HG02610 (cell line): ENCODE measurements at regions not wholly inside any gene's neighbourhood (a gene's known extent, or its start where the extent isn't known, plus 50 kb on each side); places are given as distances from the start of the nearest gene placed in this dataset.
A peak's percentile ranks its signal among the peaks of the same experiment; 100 is the strongest.

ENCODE experiments used
- ATAC-seq: cut with Tn5 transposase; IDR thresholded peaks from one replicate; pipeline ENCODE4 v1.9.1; 2021; ENCODE audit warnings: mild to moderate bottlenecking, moderate library complexity; ENCODE audit not compliant: unreplicated experiment

DNA sequence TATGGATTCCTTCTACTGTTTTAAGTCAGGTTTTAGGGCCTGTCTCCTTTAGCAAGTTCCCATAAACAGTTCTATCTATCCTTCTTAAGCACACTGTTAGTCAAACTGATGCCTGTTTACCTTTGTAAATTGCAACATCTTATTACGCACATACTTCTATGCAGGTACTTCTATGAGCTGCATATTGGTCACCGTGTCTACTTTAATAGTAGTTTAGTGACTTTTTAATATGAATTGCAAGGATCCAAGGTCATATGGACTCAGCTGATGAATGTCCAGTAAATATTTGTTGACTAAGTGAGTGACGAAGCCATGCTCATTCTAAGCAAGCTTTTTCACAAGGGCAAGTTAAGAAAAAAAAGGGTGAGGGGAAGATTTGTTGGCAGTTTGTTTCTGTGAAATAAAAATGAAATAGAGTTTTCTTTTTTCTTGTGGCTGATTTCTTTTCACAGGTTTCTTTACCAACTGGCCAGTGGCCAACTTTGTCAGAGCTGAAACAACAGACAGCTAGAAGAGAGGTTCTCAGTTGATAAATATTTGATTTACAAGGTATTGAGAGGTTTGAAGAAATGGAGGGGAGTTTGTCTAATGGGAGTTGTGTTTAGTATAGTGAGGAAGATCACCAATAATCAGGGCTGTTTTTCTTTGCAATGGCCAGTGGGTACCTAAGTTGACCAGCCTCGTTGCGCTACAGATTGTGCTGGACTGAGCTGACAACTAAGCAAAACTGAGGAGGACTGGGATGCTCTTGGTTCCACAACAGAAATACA is 141.1 kb downstream of the SLC15A5 start:
- no peak for ATAC-seq

DNA sequence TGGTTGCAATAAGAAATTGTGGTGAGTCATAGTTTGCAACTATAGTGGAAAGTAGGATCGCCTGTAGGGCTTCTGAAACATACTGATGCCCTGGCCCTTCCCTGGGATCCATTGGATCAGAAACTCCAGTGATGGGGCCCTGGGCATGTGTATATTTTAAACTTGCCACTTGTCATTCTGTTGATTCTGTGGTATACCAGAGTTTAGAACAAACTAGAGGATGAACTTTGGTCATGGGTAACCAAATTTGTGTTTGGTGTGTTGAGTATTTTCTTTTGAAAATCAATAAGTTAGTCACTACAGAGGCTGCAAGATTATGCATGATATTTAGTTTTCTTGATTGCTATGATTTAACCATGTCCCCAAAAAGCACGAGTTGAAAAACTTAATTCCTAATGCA is 142.2 kb downstream of the SLC15A5 start:
- ATAC-seq: no peak

DNA sequence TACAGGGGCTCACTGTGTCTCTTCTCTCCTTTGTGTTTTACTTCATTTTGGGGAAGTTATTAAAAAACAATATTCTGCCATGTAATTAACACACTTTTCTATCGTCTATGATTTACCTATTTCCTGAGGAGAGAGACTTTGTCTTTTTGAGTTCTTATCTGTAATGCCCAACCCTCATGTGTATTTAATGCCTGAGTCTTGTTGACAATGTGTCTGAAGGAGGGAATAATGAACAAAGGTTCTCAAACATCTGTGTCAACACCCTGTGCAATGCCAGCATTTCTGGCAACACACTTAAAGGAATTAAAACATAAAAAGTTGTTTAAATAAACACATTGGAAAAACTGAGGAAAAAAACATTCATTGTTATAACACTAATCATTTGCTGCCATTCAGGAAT is 147.1 kb downstream of the SLC15A5 start:
- no peak for ATAC-seq

DNA sequence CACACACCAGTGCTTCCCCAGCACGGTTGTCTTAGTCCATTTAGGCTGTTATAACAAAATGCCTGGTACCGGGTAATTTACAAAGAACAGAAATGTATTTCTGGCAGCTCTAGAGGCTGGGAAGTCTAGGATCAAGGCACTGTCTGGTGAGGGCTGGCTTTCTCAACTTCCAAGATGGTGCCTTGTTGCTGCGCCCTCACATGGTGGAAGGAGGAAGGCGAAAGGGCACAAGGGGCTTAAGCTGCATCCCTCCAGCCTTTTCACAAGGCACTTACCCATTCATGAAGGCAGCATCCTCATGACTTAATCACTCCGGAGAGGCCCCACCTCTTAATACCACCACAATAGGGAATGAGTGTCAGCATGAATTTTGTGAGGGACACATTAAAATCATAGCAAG is 155.5 kb downstream of the SLC15A5 start:
- no peak for ATAC-seq

DNA sequence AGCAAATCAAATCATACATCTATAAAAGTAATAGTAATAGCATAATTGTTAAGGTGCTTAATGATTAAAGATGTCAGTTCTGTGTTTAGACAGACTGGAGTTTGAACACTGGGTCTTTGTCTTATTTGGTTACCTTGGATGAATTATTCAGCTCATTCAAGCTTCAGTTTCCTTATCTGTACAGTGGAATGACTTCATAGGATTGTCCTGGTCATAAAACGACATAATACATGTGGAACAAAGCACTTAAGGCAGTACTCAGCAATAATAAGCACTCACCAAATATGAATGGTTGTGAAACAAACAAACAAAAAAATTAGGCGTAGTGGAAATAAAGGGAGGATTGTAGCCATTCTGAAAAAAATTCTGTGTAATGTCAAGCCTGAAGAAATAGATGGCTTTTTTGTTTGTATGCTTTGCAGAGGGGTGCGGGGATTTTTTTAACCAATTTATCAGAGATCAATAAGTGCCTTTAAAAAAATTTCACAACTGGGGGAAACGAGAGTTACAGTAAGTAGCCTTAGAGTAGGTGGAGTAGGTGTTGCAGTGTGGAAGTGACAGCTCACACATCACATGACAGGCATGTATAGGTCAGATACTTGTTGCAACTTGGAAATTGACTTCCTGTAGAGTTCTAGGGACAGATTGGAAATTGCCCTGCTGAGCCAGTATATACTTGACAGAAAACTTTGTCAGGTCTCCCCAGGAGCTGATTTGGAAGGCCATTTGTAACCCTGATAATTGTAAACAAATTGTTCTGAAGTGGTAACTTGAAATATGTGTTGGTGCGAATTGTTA is 157.7 kb downstream of the SLC15A5 start:
- ATAC-seq: no peak

DNA sequence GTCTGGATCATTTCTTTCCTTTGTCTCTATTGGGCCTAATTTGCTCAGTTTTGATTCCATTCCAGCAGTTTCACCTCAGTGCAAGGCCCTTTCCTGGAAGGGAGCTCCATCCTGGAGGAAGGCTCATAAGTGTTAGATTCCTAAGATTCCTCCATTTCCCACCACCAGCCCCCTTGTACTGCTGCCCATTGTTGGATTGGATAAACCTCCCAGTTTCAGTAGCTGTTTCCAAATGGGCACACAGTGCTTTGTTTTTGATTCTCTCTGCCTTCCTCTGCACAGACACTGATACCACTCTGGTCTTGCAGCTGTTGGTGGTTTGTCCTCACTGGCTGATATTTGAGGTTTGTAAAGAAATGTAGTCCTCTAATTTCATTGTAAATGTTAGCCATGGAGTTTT is 158.9 kb downstream of the SLC15A5 start:
- no peak for ATAC-seq

DNA sequence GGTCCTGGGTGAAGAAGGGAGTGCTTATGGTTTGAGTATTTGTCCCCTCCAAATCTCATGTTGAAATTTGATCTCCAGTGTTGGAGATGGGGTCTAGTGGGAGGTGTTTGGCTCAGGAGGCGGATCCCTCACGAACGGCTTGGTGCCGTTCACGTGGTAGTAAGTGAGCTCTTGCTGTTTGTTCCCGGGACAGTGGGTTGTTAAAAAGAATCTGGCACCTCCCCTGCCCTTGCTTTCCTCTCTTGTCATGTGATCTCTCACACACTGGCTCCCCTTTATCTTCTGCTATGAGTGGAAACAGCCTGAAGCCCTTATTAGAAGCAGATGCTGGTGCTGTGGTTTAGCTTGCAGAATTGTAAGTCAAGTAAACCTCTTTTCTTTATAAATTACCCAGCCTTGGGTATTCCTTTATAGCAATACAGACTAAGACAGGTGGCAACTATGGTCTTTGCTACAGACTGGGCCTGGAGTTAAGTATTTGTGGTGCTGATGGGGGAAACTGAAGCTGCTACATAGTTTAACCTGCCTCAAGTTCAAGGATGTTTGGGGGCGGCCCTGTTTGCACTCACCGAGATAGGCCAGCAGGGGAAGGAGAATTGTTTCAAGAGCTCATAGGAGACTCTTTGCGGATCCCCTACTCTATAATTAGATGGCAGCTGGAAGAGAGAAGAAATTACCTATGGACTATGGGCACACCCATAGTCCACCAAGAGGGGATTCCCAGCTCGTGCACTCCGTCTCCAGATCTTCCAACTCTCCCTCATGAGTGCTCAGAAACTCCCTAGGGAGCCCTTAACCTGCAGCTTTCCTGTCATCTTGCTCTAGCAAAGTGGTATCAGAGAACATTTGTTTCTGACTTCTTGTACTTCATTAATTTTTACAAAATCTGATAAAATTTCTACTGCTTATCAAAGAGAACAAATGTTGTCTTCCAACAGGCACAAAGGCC is 164.6 kb downstream of the SLC15A5 start:
- no peak for ATAC-seq

DNA sequence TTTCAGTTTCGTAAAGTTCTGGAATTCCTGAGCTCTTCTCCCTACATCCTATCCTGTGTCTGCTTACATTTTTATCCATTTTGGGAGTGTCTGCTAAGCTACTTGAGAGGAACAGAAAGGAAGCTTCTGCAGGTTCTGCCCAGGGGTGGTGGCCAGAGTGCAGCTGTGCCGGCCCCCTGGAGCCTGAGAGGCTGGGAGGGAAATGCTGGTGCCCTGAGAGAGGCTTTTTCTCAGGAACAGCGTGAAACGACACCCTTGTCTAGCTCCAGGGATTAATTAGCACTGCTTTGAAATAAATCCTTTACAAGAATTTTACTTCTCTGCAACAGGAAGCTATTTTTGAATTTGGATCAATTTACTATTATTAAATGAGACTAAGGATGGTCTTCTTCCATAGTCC is 165.4 kb downstream of the SLC15A5 start:
- no peak for ATAC-seq

DNA sequence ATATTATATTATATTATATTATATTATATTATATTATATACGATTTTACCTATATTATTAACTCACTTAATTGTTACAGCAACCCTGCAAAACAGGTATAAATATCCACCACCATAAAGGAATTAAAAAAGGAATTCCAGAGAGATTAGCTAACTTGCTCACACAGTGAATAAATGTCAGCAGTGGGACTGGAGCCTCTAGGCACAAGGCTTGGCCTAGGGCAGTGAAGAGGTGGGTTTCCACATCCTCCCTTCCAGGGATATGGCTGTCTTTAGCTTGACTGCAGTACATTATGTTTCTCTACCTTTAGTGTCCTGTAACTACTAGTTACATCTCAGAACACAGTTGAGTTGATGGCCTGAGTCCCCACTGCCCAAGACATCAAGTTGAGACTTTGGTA is 166.9 kb downstream of the SLC15A5 start:
- ATAC-seq: no peak

DNA sequence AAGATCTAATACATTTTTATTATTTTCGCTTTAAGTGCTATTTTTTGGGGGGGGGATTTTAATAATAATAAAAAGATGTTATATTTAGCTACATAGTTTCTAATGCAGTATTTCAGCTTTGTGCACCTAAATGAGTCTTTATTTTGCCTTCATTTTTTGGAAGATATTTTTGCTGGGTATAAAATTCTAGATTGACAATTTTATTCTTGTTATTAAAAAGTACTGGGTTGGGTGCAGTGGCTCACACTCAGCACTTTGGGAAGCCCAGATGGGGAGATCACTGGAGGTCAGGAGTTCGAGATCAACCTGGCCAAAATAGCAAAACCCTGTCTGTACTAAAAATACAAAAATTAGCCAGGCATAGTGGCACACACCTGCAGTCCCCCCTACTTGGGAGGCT is 173.6 kb downstream of the SLC15A5 start:
- no peak for ATAC-seq

DNA sequence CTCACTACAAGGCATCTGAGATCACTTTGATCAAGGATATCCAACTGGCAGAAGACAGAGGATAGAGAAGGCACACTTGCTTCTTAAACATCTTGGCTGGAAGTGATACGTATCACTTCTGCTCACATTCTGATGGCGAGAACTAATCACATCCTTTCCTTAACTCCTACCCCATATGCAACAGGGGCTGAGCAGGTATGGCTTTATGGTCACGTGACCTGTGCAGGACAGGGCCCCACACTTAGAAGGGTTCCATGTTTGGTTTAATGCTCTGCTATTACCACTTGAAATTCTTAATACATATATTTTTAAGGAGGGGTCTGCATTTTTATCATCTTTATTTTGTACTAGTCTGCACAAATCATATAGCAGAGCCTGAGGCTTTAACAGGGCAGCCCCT is 177.3 kb downstream of the SLC15A5 start:
- no peak for ATAC-seq

DNA sequence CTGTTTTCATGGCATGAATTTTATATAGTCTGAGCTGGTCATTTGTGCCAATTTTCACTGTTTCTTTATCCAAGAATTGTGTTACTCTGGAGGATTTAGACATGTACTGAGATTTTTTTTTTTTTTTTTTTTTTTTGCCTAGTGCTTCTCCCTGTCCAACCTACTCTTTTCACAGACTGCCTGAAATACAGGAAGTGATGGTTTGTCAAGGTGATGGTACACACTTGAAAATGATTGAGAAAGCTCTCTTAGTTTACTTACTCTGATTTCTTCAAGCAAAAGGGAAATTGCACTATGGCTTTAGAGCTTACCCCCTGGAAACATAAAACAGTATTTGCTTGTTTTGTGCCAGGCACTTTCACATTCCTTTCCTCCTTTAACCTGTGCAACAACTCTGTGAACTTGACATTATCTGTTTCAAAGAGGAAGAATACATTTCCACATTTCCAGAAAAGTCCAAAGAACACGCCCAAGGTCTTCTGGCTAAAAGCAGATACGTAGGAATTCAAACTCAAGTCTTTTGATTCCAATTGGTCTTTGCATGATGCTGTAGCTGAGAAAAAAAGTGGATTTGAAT is 181.1 kb downstream of the SLC15A5 start:
- no peak for ATAC-seq

DNA sequence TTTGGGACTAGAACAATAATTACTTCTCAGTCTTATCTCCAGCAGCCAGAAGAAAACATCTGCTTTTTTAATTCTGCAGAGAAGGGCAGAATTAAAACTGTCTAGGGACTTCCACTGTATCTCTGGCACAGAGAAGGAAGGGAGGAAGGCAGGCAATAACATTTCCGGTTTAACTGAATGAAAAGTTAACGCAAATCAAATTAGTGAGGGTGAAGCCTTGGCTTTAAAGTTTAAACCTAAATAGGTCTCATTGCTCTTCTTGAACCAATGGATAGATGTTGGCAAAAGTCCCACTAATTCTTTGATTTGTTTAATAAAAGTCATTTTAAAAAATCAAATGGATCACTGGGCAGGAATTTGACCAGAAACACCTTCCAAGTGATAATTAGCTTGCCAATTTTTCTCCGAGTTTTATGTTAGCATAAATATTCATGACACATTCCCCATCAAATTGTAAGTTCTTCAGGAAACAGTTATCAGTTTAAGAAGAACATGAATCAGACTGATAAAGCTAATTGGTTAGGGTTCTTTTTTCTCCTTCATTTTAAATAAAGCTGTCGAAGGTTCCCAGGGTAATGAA is 181.9 kb downstream of the SLC15A5 start:
- no peak for ATAC-seq

DNA sequence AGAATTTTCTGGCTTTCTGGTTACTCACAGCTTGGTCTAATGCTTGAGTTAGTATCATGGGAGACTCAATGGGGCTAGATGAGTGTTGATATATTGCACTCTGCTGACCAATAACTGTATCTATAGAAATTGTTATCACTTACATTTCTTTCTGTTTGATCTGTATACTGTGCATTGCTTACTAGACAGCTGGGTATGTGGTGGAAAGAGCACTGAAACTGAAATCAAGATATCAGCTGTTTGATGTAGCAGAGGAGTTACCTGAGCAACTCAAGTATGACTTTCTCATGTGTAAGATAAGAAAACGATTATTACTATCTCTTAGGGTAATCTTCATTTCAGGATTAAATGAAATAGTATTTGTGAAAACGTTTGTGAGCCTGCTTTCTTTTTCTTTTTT is 183.0 kb downstream of the SLC15A5 start:
- peak; percentile 74 for ATAC-seq

DNA sequence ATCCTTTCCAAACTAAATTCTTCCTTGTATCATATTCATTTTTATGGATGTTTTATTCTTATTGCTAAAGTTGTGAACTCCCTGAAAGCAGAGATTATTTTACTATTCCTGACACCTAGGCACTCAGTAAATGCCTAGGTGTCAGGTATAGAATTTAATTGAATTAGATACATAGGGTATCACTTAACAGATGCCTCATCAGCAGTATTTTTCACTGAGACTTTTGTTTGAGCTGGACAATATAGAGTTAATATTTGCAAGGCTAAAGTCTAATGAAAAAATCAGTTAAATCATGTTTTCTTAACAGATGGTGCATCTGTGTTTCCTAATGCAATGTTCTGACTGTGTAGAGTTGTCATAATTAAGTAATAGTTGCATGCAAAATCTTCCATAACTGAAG is 182.7 kb downstream of the DERA start:
- no peak for ATAC-seq

DNA sequence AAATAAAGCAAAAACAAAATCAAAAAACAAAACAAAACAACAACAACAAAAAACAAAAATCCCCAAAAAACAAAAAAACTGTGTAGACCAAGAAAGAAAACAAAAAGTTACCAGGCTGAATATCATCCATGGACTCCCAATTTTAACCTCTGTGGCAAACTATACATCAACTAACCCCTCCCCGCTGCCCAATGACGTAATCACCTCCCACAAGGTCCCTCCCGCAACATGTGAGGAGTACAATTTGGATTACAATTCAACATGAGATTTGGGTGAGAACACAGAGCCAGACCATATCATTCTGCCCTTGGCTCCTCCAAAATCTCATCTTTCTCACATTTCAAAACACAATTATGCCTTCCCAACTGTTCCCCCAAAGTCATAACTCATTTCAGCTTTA is 179.8 kb downstream of the DERA start:
- ATAC-seq: no peak

DNA sequence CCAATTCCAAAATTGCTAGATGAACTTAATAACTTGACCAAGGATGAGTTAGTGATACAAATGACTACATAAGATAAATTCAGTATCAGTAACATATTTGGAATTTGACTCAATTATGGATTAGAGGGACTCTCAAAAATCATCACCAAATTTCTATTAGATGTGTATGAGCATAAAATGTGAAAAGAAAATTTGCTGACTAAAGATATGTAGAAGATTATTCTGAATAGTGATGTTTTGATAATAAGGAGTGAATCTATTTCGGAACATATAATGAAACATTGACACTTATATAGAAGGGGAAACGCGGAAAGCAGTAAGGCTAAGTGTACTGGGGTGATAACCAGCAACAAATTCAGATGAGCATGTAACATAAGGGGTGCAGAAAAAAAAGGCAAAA is 177.3 kb downstream of the DERA start:
- no peak for ATAC-seq
